Kidney (tissue), 13 donors: ENCODE measurements at regions not wholly inside any gene's neighbourhood (a gene's known extent, or its start where the extent isn't known, plus 50 kb on each side); places are given as distances from the start of the nearest gene placed in this dataset.
A peak's percentile ranks its signal among the peaks of the same experiment; 100 is the strongest.

ENCODE experiments used
- DNase-seq, 5 donors: peaks; one replicate each; pipeline ENCODE4 v3.0.0-alpha.2; 2013 to 2020
- FAIRE-seq: peaks from 2 replicates; lab custom pipeline; 2012; peaks lifted over from hg19 to GRCh38; lab: Jason Lieb, UNC
- H3K27ac ChIP-seq, 2 donors: one replicate each; pipeline ENCODE4 v1.7.0; 2013; ENCODE audit warnings: low read depth in 2 of 2, low read length in 2 of 2, inconsistent platforms in 1 of 2
- H3K27me3 ChIP-seq: one replicate; pipeline ENCODE4 v1.7.1; 2013; ENCODE audit warnings: low read length, inconsistent platforms; ENCODE audit not compliant: control insufficient read depth, insufficient read depth
- H3K36me3 ChIP-seq, 3 donors: one replicate each; pipeline versions ENCODE4 v1.7.0 to v1.7.1; 2013; ENCODE audit warnings: low read length in 3 of 3, control low read depth in 1 of 3, inconsistent platforms in 1 of 3; ENCODE audit not compliant: insufficient read depth in 3 of 3, control insufficient read depth in 2 of 3
- H3K4me1 ChIP-seq, 3 donors: one replicate each; pipeline versions ENCODE4 v1.7.0 to v1.7.1; 2013; ENCODE audit warnings: low read length in 3 of 3, inconsistent platforms in 1 of 3, low read depth in 1 of 3; ENCODE audit not compliant: control insufficient read depth in 2 of 3, insufficient read depth in 2 of 3
- H3K4me3 ChIP-seq, 3 donors: one replicate each; pipeline versions ENCODE4 v1.7.0 to v1.8.1; 2013; ENCODE audit warnings: low read length in 3 of 3, control low read depth in 1 of 3, inconsistent platforms in 1 of 3
- H3K9ac ChIP-seq, 3 donors: one replicate each; pipeline versions ENCODE4 v1.7.0 to v1.7.1; 2013; ENCODE audit warnings: low read length in 3 of 3, control low read depth in 1 of 3, inconsistent platforms in 1 of 3
- H3K9me3 ChIP-seq, 3 donors: one replicate each; pipeline versions ENCODE4 v1.7.0 to v1.7.1; 2013; ENCODE audit warnings: low read length in 3 of 3, control low read depth in 1 of 3, inconsistent platforms in 1 of 3; ENCODE audit not compliant: control insufficient read depth in 2 of 3, insufficient read depth in 1 of 3
- CTCF ChIP-seq: IDR thresholded peaks from 3 replicates; pipeline ENCODE4 v1.5.1; 2012; ENCODE audit warnings: mild to moderate bottlenecking, moderate library complexity, borderline replicate concordance; ENCODE audit not compliant: insufficient read depth; ENCODE audit errors: extremely low read depth
- intact Hi-C: fragments of 100-400 bp; cut with DNase I; formaldehyde crosslinking; loops from one replicate; pipeline ENCODE4 v1.11.1; 2022
- donor health status: control.
- donor health status: control.
- donor health status: control.
- donor health status: control.
- donor health status: control.
- donor health status: DM: yes; HTN: yes; CAD: no.
- donor health status: Normal renal cell carcinoma (clear cell type).

- H3K9me3 ChIP-seq = no peaks in the 10 kb centered on the region
- no peaks in the 10 kb centered on the region for H3K4me1 ChIP-seq
- H3K4me3 ChIP-seq = no peak overlapping the region
- no peaks in the 10 kb centered on the region for H3K27me3 ChIP-seq
- H3K9ac ChIP-seq = no peak overlapping the region
- TF ChIP-seq CTCF = no peak
- H3K36me3 ChIP-seq = no peaks in the 10 kb centered on the region
- intact Hi-C loops = no loop called here
- FAIRE-seq (no peak), DNase-seq (peak in 1 of 5 donors; percentile 11)
- no peak overlapping the region for H3K27ac ChIP-seq
Observed at GRCh38 chr15:26234976-26235767, 372.0 kb upstream of the ATP10A start.

- DNase-seq = peak in 2 of 5 donors; percentile 69 to 74
- TF ChIP-seq CTCF = no peak
- H3K4me1 ChIP-seq = no peaks in the 10 kb centered on the region
Observed at GRCh38 chr15:26232691-26233090, 369.6 kb upstream of the ATP10A start.

GRCh38 chr15:26231096-26231495, 368.0 kb upstream of the ATP10A start:
- no peaks in the 10 kb centered on the region for H3K27me3 ChIP-seq
- H3K36me3 ChIP-seq = no peaks in the 10 kb centered on the region
- H3K4me1 ChIP-seq = no peaks in the 10 kb centered on the region
- TF ChIP-seq CTCF = no peak
- no peaks in the 10 kb centered on the region for H3K9me3 ChIP-seq
- no peak for FAIRE-seq
- DNase-seq = no peak
- intact Hi-C loops = no loop called here
- no peak overlapping the region for H3K9ac ChIP-seq
- no peak overlapping the region for H3K27ac ChIP-seq
- H3K4me3 ChIP-seq = no peak overlapping the region

More at GRCh38 chr15:26232691-26233090, 369.6 kb upstream of the ATP10A start:
- intact Hi-C loops = no loop called here
- peak overlapping the region in 1 of 2 donors; percentile 47 for H3K27ac ChIP-seq
- FAIRE-seq = peak; percentile 41
- H3K36me3 ChIP-seq = no peaks in the 10 kb centered on the region
- no peaks in the 10 kb centered on the region for H3K9me3 ChIP-seq
- no peak overlapping the region for H3K9ac ChIP-seq
- no peaks in the 10 kb centered on the region for H3K27me3 ChIP-seq
- H3K4me3 ChIP-seq = no peak overlapping the region
